Endothelial cell of umbilical vein (primary cell): ENCODE measurements at regions not wholly inside any gene's neighbourhood (a gene's known extent, or its start where the extent isn't known, plus 50 kb on each side); places are given as distances from the start of the nearest gene placed in this dataset.

Source experiments
- BruUV-seq: library from RNA; stranded (reverse); fragments of 400-500 nt; replicated peaks from 2 replicates; lab custom pipeline; 2021; lab: Mats Ljungman, UMichigan
- CTCF ChIA-PET: fragments of 300-600, 350-600 bp; sonication (Branson Sonifier 250); formaldehyde crosslinking; loops from one replicate; lab custom pipeline; 2021; ENCODE audit warnings: antibody characterized with exemption, inconsistent platforms; lab: Charles Lee
- POLR2A ChIA-PET: fragments of 300-600, 350-600 bp; sonication (Branson Sonifier 250); formaldehyde crosslinking; loops from one replicate; lab custom pipeline; 2021; ENCODE audit warnings: antibody characterized with exemption, inconsistent platforms; lab: Charles Lee
- DNase-seq: peaks from one replicate; pipeline ENCODE4 v3.0.0-alpha.2; 2011; ENCODE audit warnings: low read depth, low spot score
- FAIRE-seq: peaks from 2 replicates; lab custom pipeline; 2011; peaks lifted over from hg19 to GRCh38; lab: Jason Lieb, UNC
- H2AFZ ChIP-seq: 2 replicates; pipeline ENCODE4 v1.6.0; 2012; ENCODE audit warnings: low read depth, low read length, control low read depth, inconsistent platforms
- H3K27ac ChIP-seq: 2 replicates; pipeline ENCODE4 v1.5.1; 2011; ENCODE audit warnings: low read depth, mild to moderate bottlenecking, control low read depth, low read length, moderate library complexity; ENCODE audit not compliant: insufficient read depth
- H3K27me3 ChIP-seq, 2 experiments: 2 replicates each; pipeline versions ENCODE4 v1.6.0 to v1.6.1; 2011; ENCODE audit warnings: low read length in 2 of 2, mixed read lengths in 1 of 2; ENCODE audit not compliant: control insufficient read depth in 2 of 2, insufficient read depth in 2 of 2
- H3K36me3 ChIP-seq, 2 experiments: 2 replicates in 1 of 2; 3 replicates in 1 of 2; pipeline ENCODE4 v1.5.1; 2011; ENCODE audit warnings: low read length in 2 of 2, mild to moderate bottlenecking in 1 of 2, moderate library complexity in 1 of 2; ENCODE audit not compliant: control insufficient read depth in 2 of 2, insufficient read depth in 2 of 2; ENCODE audit errors: extremely low read depth in 1 of 2
- H3K4me1 ChIP-seq: 3 replicates; pipeline ENCODE4 v1.5.1; 2011; ENCODE audit warnings: mild to moderate bottlenecking, low read length; ENCODE audit not compliant: control insufficient read depth, insufficient read depth; ENCODE audit errors: extremely low read depth
- H3K4me2 ChIP-seq: 2 replicates; pipeline ENCODE4 v1.6.1; 2011; ENCODE audit warnings: low read length, control low read depth, mixed read lengths; ENCODE audit not compliant: insufficient read depth
- H3K4me3 ChIP-seq, 3 experiments: fragments of 200-600 bp in 1 of 3; sonication (generic), shearing (Covaris generic) in 1 of 3; replicated peaks in 1 of 3; 2 replicates each; pipeline ENCODE4 v1.5.1; 2011 to 2016; ENCODE audit warnings: control low read depth in 3 of 3, low read length in 3 of 3, mild to moderate bottlenecking in 2 of 3, inconsistent platforms in 1 of 3, low read depth in 1 of 3, moderate library complexity in 1 of 3; ENCODE audit not compliant: insufficient read depth in 1 of 3
- H3K79me2 ChIP-seq: 2 replicates; pipeline ENCODE4 v1.6.0; 2012; ENCODE audit warnings: low read length, inconsistent platforms; ENCODE audit not compliant: control insufficient read depth, insufficient read depth
- H3K9ac ChIP-seq: replicated peaks from 2 replicates; pipeline ENCODE3; 2011; ENCODE audit warnings: low read length, control low read depth; ENCODE audit not compliant: insufficient read depth; ENCODE audit errors: extremely low read depth
- H3K9me1 ChIP-seq: replicated peaks from 3 replicates; pipeline ENCODE4 v1.6.0; 2011; ENCODE audit warnings: mild to moderate bottlenecking, low read length; ENCODE audit not compliant: control insufficient read depth, insufficient read depth; ENCODE audit errors: extremely low read depth
- H3K9me3 ChIP-seq: replicated peaks from 2 replicates; pipeline ENCODE4 v1.5.1; 2012; ENCODE audit warnings: low read length, inconsistent platforms; ENCODE audit not compliant: control insufficient read depth, insufficient read depth
- H4K20me1 ChIP-seq: replicated peaks from 2 replicates; pipeline ENCODE3; 2011; ENCODE audit warnings: mild to moderate bottlenecking, low read length; ENCODE audit not compliant: control insufficient read depth, insufficient read depth; ENCODE audit errors: extremely low read depth
- EZH2 ChIP-seq: IDR thresholded peaks from 2 replicates; pipeline ENCODE4 v1.6.1; 2012; ENCODE audit warnings: borderline replicate concordance, low read depth, mild to moderate bottlenecking, moderate library complexity, low read length, inconsistent platforms; ENCODE audit not compliant: severe bottlenecking
- GATA2 ChIP-seq: IDR thresholded peaks from 2 replicates; pipeline ENCODE4 v1.7.0; 2011; ENCODE audit warnings: low read depth, mild to moderate bottlenecking, moderate library complexity, mixed read lengths, low read length; ENCODE audit not compliant: insufficient read length, insufficient read depth
- JUN ChIP-seq: IDR thresholded peaks from 2 replicates; pipeline ENCODE4 v1.6.1; 2011; ENCODE audit warnings: borderline replicate concordance, low read depth; ENCODE audit not compliant: insufficient read length, insufficient read depth
- POLR2A ChIP-seq: IDR thresholded peaks from 2 replicates; pipeline ENCODE4 v1.6.1; 2012; ENCODE audit warnings: low read depth, mild to moderate bottlenecking, control low read depth, low read length
- dilution Hi-C: fragments of 300-500 bp; cut with MboI; formaldehyde crosslinking; loops from one replicate; pipeline ENCODE4 v1.15.0; 2019; ENCODE audit warnings: low sequenced_read_pairs; ENCODE audit not compliant: extremely low pct_ligation_motif_present
- intact Hi-C: fragments of 100-400 bp; cut with micrococcal nuclease; formaldehyde crosslinking; loops from one replicate; pipeline ENCODE4 v1.10.0; 2022
- TF ChIP-seq, protein P1 (sequence below), 2 donors: IDR thresholded peaks; 1 replicate in 1 of 2; 2 replicates in 1 of 2; pipeline ENCODE4 v1.5.1; 2011; ENCODE audit warnings: low read length in 2 of 2, mild to moderate bottlenecking in 2 of 2, moderate library complexity in 2 of 2, control low read depth in 1 of 2, inconsistent platforms in 1 of 2, low read depth in 1 of 2; ENCODE audit not compliant: insufficient read depth in 1 of 2; ENCODE audit errors: extremely low read depth in 1 of 2

GRCh38 chr2:204143216-204144014 is 206.9 kb downstream of the ICOS start:
- BruUV-seq, result no TSS peak
- H3K4me2 ChIP-seq, result no peak overlapping the region
- no peak overlapping the region for H3K27ac ChIP-seq
- no peaks in the 10 kb centered on the region for H4K20me1 ChIP-seq
- no peaks in the 10 kb centered on the region for H3K9me3 ChIP-seq
- no peak overlapping the region for H3K9ac ChIP-seq
- H3K9me1 ChIP-seq, result no peaks in the 10 kb centered on the region
- DNase-seq (no peak), FAIRE-seq (no peak)
- peaks cover 4% of the 10 kb centered on the region for H3K4me1 ChIP-seq
- H3K79me2 ChIP-seq, result no peaks in the 10 kb centered on the region
- CTCF ChIA-PET, result interaction anchor here (2.3 to 3.1 kb wide), 3 partner anchors 8 to 1532 kb away, joined by 21 to 46 read pairs (median 46); no protein-coding TSS in a partner anchor
- no peaks in the 10 kb centered on the region for H3K36me3 ChIP-seq
- dilution Hi-C loops (no loop called here), intact Hi-C loops (no loop called here)
- no peak overlapping the region for H3K4me3 ChIP-seq
- POLR2A ChIA-PET, result no interaction called here
- TF ChIP-seq GATA2 (no peak), POLR2A (no peak), JUN (no peak), EZH2 (no peak)
- TF ChIP-seq, protein P1, sequence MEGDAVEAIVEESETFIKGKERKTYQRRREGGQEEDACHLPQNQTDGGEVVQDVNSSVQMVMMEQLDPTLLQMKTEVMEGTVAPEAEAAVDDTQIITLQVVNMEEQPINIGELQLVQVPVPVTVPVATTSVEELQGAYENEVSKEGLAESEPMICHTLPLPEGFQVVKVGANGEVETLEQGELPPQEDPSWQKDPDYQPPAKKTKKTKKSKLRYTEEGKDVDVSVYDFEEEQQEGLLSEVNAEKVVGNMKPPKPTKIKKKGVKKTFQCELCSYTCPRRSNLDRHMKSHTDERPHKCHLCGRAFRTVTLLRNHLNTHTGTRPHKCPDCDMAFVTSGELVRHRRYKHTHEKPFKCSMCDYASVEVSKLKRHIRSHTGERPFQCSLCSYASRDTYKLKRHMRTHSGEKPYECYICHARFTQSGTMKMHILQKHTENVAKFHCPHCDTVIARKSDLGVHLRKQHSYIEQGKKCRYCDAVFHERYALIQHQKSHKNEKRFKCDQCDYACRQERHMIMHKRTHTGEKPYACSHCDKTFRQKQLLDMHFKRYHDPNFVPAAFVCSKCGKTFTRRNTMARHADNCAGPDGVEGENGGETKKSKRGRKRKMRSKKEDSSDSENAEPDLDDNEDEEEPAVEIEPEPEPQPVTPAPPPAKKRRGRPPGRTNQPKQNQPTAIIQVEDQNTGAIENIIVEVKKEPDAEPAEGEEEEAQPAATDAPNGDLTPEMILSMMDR (IDR thresholded peaks at IDR 0.05; ENCODE audit: extremely low read depth in 1 of 2, insufficient read depth in 1 of 2, low read depth in 1 of 2, low read length in 2 of 2), result no peak
- peaks cover 0 to 6% of the 10 kb centered on the region in 2 experiments for H3K27me3 ChIP-seq
- no peak overlapping the region for H2AFZ ChIP-seq
